Suppressor macrophage treated with lipopolysaccharide for 1 hour (primary cell): ENCODE measurements at regions not wholly inside any gene's neighbourhood (a gene's known extent, or its start where the extent isn't known, plus 50 kb on each side); places are given as distances from the start of the nearest gene placed in this dataset.
"Not testable (repeated sequence)": the region's sequence is repeated elsewhere in the genome, so short reads cannot be mapped to it uniquely, and the experiment has no call there.

ENCODE experiments used
- DNase-seq, 3 donors: peaks; one replicate each; pipeline ENCODE4 v3.0.0-alpha.2; 2020 to 2022

DNA sequence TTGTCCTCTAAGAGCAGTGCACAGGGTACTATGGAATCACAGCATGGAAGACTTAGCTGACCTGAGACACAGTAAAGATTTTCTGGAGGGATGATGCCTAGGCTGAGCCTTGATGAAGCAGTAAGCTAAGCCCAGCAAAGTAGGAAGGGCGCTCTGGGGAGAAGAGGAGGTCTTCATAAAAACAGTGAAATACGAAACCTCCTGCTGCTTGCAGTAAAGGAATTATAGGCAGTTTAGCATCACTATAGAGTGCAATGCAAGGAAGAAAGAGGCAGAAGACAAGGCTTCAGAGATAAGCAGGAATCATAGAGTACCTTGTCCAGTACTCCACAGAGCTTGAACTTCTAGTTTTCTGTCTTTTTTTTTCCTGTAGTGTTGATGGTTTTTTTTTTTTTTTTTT is 555.7 kb upstream of the CADM1 start:
- no peak for DNase-seq

DNA sequence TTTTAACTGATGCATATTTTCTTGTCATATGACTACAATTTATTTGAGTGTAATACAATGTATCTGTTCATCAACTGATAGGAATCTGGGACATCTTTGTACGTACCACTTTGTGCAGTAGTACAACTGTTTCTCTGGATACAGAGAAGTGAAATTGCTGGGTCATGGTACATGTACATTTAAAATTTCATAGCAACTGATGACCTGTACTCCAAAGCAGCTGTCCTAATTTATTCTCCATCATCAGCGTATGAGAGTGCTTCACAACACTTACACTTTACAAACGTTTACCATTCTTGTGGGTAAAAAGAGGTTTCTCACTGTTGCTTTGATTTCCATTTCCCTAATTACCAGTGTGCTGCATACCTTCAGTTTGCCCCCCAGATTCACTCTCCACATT is 552.8 kb upstream of the CADM1 start:
- no peak for DNase-seq

DNA sequence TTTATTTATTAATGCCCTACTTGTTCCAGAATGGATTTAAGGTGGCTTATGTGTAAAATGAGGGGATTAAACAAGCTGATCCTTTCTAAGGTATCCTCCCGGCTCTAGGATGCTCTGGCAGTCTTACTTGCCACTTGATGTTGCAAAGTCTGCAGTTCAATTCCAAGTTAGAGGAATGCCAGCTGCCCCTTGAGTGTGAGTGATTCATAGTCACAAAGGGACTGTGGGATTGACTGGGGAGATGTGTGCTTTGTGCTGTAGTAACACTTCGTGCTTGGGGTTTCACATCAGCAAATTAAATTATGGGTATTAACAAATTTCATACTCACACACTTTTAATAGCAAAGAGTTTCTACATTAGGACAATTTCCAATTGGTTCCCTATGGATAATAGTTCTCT is 550.8 kb upstream of the CADM1 start:
- no peak for DNase-seq

DNA sequence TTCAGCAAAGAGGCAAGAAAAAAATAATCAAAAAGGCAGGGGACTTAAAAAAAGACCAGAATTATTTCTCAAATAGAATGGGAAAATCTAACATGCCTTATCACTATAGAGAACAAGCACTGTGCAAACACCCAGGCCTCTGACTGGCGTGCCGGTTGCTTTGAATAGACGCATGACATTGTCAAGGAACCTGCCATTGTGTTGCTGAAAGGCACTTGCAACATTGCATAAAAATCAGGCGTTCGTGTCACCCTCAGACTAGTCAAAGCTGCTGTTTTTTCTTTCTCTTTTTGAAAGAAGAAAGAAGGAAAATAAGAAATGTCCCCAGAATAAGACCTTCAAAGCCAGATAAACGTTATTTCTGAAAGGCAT is 549.3 kb upstream of the CADM1 start:
- no peak for DNase-seq

DNA sequence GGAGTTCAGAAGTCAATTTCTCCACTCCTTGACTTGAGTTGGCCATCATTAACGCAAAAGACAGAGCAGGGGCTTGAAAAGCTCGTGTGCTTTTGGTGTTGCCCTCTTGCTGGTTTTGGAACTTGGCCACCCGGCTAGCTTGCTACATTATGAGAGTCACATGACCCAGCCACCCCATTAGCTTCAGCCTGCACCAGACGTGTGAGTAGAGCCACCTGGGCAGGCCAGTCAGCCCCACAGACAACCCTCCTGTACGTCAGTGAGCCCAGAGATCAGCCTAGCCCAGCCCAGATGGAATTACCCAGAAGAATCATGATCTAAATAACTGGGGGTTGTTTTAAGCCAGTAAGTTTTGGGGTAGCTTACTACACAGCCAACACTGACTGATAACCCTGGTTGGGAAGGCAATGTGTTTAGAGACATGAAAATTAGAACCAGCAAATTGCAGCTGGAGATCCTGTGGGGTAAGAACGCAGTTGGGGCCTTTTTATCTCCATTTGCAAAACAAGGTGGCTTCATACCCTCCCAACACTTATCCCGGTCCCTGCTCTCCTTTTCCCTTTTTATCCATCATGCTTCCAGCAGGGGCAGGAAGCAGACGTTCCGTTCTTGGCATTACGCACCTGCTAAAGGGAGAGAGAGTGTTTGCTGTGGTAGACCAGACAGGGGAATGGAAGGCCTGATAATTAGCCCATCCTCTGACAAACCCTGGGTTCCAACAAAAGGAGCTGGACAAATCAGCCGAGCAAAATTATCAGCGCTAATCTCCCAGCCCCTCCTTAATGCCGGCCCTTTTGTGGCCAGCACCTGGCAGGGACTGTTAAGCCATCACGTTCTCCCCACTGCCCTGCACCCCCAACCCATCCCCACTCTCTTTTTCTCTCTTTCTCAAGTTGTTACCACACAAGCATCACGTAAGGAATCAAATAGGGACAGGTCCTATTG is 548.7 kb upstream of the CADM1 start:
- no peak for DNase-seq

DNA sequence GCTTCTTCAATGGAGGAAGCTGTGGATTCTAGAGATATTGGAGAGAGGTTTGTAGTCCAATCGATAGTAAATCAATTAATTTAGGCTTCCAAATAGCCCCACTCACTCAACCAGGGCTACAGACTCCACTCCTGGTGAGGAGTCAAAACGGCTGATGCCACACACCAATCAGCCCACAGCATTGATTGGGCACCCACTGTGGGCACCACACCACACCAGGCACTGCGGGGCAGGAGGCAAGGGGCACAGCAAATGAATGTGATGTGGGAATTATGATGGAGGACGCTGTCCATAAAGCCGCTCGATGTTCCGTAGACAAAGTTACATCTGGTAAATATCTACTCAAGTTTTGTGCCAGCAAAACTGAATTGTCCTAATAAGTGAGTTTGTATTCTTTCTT is 547.3 kb upstream of the CADM1 start:
- DNase-seq: no peak

DNA sequence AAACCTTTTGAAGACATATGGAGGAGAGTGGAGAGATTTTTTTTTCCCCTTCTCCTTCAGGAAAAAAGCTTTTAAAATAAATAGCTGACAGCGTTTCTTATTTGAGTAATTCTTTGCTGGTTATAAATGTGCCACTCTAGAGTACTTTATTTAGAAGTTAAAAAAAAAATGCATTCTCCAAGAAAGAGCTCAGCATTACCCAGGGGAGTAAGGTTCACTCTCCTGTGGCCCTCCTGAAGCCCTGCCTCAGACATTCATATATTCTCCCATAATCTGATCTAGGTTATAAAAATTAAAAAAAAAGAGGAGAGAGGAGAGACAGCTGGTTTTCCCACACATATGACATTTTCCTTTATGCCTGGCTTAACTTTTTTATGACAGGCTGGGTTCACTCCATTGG is 545.2 kb upstream of the CADM1 start:
- DNase-seq: no peak

DNA sequence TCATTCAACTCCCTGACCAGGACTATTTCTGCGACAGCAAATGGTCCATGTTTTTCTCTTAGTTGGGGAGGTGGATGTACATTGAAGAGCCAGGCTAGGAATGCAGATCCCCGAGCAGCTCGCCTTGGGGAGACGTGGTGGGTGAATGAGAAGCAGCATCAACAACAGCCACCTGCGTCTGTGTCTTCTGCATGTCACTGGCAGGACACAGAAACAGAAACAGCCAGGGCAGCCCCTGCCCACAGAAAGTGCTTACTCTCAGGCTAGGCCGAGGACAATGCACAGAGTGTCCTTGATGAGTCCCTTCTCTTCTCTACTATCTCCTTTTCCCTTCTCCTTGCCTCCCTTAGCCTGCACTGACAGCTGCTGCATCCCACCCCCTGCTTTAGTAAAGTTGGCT is 541.9 kb upstream of the CADM1 start:
- DNase-seq: no peak

DNA sequence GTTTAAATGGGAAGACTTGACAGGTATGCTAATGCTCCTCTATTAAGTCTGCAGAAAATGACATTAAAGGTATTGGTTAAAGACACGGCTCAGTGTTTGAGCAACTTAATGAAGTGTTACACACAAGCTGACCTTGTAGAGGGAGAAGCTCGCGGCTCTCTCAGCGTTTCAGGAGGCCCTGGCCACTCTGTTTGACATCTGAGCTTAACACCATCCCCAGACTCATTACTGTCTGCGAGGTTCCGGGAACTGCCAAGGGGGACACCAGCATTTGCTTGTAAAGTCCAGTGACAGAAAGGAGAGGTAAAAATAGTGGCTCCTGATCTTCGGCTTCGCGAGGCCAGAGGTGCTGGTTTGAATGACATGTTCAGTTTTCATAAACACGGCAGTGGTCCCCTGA is 540.7 kb upstream of the CADM1 start:
- DNase-seq: no peak

DNA sequence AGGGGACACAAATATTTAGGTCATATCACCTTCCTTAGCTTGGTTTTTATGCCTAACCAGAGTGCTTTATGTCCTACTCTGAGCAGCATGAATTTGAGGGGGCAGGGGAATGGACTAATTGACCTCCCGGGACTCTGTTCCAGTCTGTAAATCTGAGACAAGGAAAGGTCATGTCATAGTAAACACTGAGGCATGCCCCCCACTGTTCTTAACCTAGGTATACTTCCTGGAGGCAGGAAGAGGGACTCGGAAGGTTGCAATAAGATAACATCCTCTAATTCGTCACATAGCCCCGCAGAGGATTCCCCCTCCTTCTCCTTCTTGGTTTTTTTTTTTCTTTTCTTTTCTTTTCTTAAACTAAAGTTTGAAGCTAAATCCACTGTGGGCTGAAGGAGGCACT is 540.3 kb upstream of the CADM1 start:
- no peak for DNase-seq

DNA sequence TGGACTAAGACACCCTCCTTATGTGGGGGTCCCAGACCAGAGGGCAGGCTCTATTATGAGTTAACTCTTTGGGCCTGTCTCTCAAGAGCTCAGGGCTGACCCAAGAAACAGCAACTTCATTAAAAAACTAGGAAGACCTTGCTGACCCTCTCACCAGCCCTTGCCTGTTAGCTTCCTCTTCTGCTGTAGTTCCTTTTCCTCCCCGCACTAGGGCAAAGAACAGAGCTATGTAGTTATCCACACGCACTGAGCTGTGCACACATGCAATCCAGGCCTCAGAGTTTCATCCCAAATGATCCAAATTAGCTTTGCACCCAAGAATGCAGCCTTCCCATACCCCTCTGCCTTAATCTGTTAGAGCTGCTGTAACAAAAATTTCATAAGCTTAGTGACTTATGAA is 539.6 kb upstream of the CADM1 start:
- peak; percentile 32 to 53 (median 46) for DNase-seq

DNA sequence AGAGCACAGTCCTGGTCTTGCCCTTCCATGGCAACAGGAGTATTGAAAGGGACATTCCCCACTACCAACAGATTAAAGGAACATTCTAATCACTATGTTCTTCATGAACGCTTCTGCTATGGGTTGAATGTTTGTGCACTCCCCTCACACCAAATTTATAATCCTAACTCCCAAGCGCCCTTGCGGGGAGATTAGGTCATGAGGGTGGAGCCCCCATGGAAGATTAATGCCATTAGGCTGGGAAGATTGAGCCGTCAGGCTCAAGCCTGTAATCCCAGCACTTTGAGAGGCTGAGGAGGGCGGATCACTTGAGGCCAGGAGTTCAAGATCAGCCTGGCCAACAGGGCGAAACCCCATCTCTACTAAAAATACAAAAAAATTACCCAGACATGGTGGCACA is 538.8 kb upstream of the CADM1 start:
- not testable (repeated sequence) for DNase-seq

DNA sequence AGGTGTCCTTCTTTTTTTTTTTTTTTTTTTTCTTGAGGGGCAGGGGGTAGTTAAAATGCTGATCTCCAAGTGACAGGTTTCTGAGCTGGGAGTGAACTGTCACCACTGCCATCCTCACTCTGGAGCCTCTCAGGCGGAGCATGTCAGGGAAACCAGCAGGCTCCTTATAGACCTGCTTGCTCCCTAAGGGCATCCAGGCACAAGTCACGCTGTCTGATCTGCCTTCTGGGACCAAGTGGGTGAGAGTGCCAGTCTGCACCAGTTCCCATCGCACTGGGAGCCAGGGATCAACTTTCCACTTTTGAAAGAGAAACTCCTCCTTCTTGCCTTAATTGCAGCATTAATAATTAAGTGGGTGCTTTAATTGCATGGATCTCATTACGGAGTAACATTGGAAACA is 537.9 kb upstream of the CADM1 start:
- DNase-seq: no peak

DNA sequence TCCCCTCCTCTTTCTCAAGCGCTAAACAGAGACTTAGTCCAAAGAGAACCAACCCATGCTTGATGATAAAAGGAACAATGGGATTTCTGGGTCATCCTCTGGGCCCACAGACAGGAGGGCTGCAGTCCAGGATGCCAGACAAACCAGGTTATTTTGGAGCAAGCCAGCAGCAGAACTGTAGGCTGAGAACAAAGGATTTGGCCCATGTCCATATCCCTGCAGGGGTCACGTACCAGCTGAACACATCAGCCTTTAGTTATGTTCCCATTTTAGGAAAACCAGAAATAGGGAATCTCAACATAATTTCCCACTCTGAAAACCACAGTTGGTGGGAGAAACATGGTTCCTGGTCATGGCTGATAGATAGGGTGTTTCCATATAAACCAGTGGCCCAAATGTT is 533.6 kb upstream of the CADM1 start:
- no peak for DNase-seq

DNA sequence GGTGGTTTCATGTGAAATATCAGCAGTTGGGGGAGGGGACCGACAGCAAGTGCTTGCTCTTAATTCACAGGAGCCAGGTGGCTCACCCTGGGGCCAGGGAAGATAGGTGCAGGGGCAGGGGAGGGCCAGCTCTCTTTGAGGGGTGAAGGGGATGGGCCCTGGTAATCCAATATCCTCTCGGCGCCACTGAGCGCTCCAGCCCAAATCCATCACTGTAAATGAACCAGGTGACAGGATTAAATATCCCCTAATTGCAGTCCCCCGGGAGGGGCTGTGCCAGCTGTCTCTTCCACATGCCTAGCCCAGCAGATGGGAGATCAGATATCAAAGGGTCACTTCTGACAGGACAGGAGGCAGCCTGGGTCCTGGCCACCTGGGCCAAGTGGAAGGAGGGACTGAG is 531.8 kb upstream of the CADM1 start:
- DNase-seq: no peak

DNA sequence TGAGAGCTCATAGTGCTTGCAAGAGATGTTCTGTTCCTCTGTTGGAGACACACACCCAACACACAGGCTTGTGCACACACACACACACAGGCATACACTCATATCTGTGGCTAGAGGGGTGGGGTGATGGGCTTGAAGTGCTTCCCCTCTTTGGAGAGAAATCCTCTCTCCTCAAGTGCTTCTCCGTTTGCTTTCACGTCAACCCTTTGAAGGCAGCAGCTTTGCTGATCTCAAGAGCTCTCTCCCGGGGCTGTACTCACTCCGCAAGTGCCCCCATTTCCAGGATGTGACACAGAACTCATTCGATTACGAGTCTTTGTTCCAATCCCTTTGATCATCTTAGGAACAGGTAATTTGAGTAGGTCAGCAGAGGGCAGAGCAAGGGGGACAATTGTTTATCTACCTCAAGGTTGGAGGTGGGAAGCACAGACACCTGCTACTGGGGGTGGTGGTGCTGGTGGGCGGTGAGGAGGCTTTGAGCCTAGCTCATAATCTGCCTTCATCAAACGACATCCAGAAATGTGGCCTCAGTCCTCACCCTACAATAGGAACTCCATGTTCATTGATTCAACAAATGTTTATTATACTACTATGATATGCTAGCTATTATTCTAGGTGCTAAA is 529.8 kb upstream of the CADM1 start:
- no peak for DNase-seq

DNA sequence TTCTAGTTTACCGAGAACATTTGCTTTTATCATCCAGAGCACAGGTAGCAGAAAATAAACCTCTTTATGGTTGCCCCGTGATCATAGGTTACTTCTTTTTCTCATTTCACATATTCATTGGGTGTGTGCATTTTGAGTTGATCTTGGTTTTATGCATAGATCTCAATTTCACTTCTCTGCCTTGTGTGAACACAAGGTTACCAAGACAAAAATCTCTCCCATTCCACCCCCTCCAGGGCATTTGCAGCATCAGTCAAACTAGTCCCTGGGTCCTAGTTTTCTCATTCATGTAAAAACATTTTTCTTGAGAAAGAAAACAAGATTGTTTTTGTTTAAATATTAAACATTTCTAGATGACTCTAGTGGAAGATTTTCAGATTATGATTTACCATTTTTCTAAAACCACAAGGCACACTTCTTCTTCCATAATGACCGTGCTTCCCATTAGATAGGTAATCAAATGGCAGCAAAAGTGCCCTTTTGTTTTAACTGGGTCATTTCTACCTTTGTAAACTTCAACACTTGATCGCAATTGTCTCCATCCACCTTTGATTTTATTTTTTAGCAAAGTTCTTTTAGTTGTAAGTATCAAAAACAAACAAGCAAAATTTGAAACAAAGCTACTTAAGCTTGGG is 526.6 kb upstream of the CADM1 start:
- DNase-seq: no peak

DNA sequence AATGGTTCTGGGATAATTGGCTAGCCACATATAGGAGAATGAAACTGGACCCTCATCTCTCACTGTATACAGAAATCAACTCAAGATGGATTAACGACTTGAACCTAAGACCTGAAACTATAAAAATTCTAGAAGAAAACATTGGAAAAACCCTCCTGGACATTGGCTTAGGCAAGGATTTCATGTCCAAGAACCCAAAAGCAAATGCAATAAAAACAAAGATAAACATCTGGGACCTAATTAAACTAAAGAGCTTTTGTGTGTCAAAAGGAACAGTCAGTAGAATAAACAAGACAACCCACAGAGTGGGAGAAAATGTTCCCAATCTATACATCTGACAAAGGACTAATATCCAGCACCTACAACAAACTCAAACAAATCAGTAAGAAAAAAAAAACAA is 524.3 kb upstream of the CADM1 start:
- not testable (repeated sequence) for DNase-seq

DNA sequence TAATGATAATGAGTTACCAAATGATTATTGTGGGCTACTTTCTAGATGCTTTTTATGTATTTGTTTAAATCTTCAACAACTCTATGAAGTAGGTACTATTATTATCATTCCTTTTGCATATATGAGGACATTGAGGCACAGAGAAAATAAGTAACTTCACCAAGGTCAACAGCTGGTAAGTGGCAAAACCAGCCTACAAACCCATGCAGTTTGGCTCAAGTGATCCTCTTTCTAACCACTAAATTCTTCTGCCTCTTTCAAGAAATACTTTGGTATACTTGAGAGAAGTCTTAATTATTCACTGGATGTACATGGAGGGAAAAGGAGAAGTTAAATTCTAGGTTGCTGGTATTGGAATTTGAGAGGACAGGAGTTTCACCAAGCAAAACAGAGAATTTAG is 495.2 kb upstream of the CADM1 start:
- DNase-seq: no peak

DNA sequence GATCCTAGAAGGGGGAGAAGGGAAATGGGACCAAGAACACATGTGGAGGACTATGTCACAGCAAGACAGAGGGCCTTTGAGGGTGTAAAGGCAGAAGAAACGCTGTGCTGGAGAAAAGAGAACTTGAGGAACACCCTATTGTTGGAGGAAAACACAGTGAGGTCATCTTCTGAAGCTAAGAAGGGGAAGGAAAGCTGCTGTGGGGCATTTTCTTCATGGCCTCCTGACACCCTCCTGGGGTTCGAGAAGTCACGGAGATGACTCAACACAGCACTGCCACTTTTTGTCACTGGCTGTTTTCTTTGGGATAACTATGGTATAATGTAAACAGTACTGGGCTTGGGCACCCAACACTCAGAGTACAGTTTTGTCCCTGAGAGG is 492.6 kb upstream of the CADM1 start:
- peak; percentile 91 to 96 (median 95) for DNase-seq

DNA sequence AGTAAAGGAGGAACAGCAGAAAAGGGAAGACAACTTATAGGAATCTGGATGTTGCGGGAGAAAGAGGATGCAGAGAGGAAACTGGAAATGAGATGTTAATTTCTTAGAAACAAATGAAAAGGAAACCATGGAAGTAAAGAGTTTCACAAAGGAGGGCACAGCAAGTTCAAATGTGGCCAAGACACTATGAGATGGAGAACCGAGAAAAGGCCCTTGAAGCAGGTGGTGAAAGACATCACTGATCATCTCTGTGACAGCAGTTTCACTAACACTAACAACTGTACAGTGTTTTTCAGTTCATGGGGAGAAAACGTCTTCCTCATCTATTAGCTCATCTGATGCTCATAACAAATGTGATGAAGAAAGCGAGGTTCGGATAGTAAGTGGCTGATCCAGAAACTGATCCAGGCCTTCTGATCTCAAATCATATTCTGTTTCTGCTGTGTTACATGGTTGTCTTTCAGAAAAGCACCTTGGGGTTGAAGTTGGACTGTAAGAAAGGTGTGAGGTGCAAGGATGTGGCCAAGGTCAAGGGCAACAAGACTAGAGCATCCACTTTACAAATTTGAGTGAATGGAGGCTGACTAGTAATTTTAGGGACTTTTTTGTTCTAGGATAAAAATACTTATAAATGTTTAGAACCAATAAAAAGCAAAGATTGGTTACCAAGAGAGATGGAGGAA is 492.1 kb upstream of the CADM1 start:
- peak; percentile 9 to 30 (median 16) for DNase-seq

DNA sequence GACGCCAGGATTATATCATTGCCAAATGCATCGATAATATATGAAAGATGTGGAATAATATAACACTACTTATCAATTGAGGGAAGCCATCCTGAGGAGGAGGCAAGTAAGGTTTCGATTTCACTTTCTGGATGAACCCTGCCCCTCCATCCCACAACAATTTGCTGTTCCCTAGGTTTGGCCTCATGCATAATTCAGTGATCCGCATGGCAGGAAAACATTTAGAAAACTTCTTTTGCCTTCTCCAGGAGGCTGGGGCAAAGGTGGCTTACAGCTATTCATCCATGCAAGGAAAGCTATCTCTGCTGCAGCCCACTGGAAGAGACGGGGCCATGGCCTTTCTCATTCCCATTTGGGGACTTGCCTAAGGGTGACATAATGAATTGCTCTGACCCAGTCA is 489.4 kb upstream of the CADM1 start:
- DNase-seq: no peak

DNA sequence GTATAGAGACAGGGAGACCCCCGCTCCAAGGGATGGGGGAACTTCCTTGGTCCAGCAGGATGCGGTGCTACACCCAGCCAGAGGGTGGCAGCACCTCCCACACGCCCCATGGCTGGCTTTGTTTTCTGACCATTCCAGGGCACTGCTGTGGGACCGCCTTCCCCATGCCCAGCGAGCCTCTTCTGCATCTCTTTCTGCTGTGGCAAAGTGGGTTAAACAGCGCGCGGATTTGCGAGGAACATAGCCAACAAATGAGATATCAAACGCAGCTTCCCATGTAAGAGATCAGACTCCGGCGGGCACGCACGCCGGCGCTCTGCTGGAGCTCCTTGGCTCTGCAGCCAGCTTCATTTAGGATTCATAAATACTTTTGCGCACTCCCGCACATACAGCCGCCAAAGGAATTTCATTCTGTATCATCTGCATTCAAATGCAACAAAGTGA is 485.8 kb upstream of the CADM1 start:
- DNase-seq: peak; percentile 54 to 76 (median 62)

DNA sequence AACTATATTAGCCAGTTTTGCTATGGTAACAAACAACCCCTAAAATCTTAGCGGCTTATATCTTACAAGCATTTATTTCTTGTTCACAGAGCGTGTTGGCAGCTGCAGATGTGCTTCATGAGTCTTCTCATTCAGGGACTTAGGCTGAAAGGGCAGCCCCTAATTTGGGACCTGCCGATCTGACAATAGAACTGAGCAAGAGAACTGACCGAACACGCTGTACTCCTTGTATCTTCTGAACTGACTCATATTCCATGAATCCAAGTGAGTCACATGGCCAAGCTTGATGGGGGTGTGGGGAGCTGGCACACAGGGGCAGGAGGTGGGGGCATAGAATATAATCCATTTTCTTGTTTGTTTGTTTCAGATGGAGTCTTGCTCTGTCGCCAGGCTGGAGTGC is 481.7 kb upstream of the CADM1 start:
- no peak for DNase-seq
